Ovary (tissue), 3 donors: ENCODE measurements at regions not wholly inside any gene's neighbourhood (a gene's known extent, or its start where the extent isn't known, plus 50 kb on each side); places are given as distances from the start of the nearest gene placed in this dataset.

ENCODE experiments used
- CTCF ChIP-seq, 3 donors: fragments of 450-650 bp in 2 of 3; fragments of 200-600 bp in 1 of 3; IDR thresholded peaks; one replicate each; pipeline versions ENCODE4 v1.5.1 to v1.8.0; 2016 to 2022; ENCODE audit warnings: antibody characterized with exemption in 3 of 3, mild to moderate bottlenecking in 1 of 3
- POLR2A ChIP-seq: fragments of 450-650 bp; IDR thresholded peaks from one replicate; pipeline ENCODE4 v1.6.1; 2017; ENCODE audit warnings: antibody characterized with exemption, mild to moderate bottlenecking, moderate library complexity
- donor health status: DM: no; HTN: no; CAD: no.

- no peak for TF ChIP-seq CTCF (IDR thresholded peaks at IDR 0.05)
- TF ChIP-seq POLR2A = no peak
Measured at GRCh38 chr3:162052636-162053035, 556.0 kb downstream of the OTOL1 start.
